ENCODE measurements at regions not wholly inside any gene's neighbourhood (a gene's known extent, or its start where the extent isn't known, plus 50 kb on each side); places are given as distances from the start of the nearest gene placed in this dataset.

- CTCF ChIA-PET: no interaction called here
- no peak overlapping the region for H3K4me3 Mint-ChIP-seq (ENCODE audit: low read depth, unreplicated experiment)
Observed at GRCh38 chr5:4144411-4145007, 548.9 kb downstream of the IRX1 start.

GRCh38 chr5:4145511-4145910 is 549.9 kb downstream of the IRX1 start:
- BruUV-seq (replicated peaks): no TSS peak
- no peak for TF ChIP-seq CTCF (IDR thresholded peaks at IDR 0.05; ENCODE audit: unreplicated experiment)
- H3K4me3 Mint-ChIP-seq (ENCODE audit: low read depth, unreplicated experiment): no peak overlapping the region
- H3K27me3 Mint-ChIP-seq (ENCODE audit: unreplicated experiment): no peaks in the 10 kb centered on the region
- CTCF ChIA-PET: no interaction called here
- no peaks in the 10 kb centered on the region for H3K4me1 Mint-ChIP-seq (ENCODE audit: low read depth, unreplicated experiment)
- no peak for DNase-seq
- no peaks in the 10 kb centered on the region for H3K36me3 Mint-ChIP-seq (ENCODE audit: insufficient read depth, unreplicated experiment)
- H3K27ac Mint-ChIP-seq (ENCODE audit: unreplicated experiment): no peak overlapping the region
- H3K9me3 Mint-ChIP-seq (ENCODE audit: low read depth, unreplicated experiment): peaks cover 5% of the 10 kb centered on the region
- intact Hi-C loops (cut with micrococcal nuclease; ENCODE audit: unreplicated experiment): no loop called here

More at GRCh38 chr5:4144411-4145007, 548.9 kb downstream of the IRX1 start:
- Mint-ChIP-seq H3K27me3 (ENCODE audit: unreplicated experiment) (no peaks in the 10 kb centered on the region), H3K36me3 (ENCODE audit: insufficient read depth, unreplicated experiment) (no peaks in the 10 kb centered on the region), H3K27ac (ENCODE audit: unreplicated experiment) (no peak overlapping the region), H3K9me3 (ENCODE audit: low read depth, unreplicated experiment) (peaks cover 8% of the 10 kb centered on the region), H3K4me1 (ENCODE audit: low read depth, unreplicated experiment) (no peaks in the 10 kb centered on the region)
- intact Hi-C loops (cut with micrococcal nuclease; ENCODE audit: unreplicated experiment): no loop called here
- TF ChIP-seq CTCF (IDR thresholded peaks at IDR 0.05; ENCODE audit: unreplicated experiment): no peak
- no TSS peak for BruUV-seq (replicated peaks)
- DNase-seq: no peak

- no peaks in the 10 kb centered on the region for H3K27me3 Mint-ChIP-seq (ENCODE audit: unreplicated experiment)
Observed at GRCh38 chr5:4148009-4148408, 552.4 kb downstream of the IRX1 start.

GRCh38 chr5:4150067-4150466 is 554.4 kb downstream of the IRX1 start:
- H3K9me3 Mint-ChIP-seq (ENCODE audit: low read depth, unreplicated experiment): peaks cover 4% of the 10 kb centered on the region

More at GRCh38 chr5:4148009-4148408, 552.4 kb downstream of the IRX1 start:
- CTCF ChIA-PET: no interaction called here
- Mint-ChIP-seq H3K4me1 (ENCODE audit: low read depth, unreplicated experiment) (no peaks in the 10 kb centered on the region), H3K27ac (ENCODE audit: unreplicated experiment) (no peak overlapping the region), H3K36me3 (ENCODE audit: insufficient read depth, unreplicated experiment) (no peaks in the 10 kb centered on the region), H3K4me3 (ENCODE audit: low read depth, unreplicated experiment) (no peak overlapping the region), H3K9me3 (ENCODE audit: low read depth, unreplicated experiment) (peaks cover 6% of the 10 kb centered on the region)
- no peak for DNase-seq
- BruUV-seq (replicated peaks): no TSS peak
- TF ChIP-seq CTCF (IDR thresholded peaks at IDR 0.05; ENCODE audit: unreplicated experiment): no peak
- intact Hi-C loops (cut with micrococcal nuclease; ENCODE audit: unreplicated experiment): no loop called here

More at GRCh38 chr5:4150067-4150466, 554.4 kb downstream of the IRX1 start:
- Mint-ChIP-seq H3K4me3 (ENCODE audit: low read depth, unreplicated experiment) (no peak overlapping the region), H3K27ac (ENCODE audit: unreplicated experiment) (no peak overlapping the region), H3K36me3 (ENCODE audit: insufficient read depth, unreplicated experiment) (no peaks in the 10 kb centered on the region), H3K4me1 (ENCODE audit: low read depth, unreplicated experiment) (no peaks in the 10 kb centered on the region), H3K27me3 (ENCODE audit: unreplicated experiment) (no peaks in the 10 kb centered on the region)
- no peak for DNase-seq
- intact Hi-C loops (cut with micrococcal nuclease; ENCODE audit: unreplicated experiment): no loop called here
- no TSS peak for BruUV-seq (replicated peaks)
- TF ChIP-seq CTCF (IDR thresholded peaks at IDR 0.05; ENCODE audit: unreplicated experiment): no peak
- CTCF ChIA-PET: no interaction called here
